Middle frontal gyrus (tissue), 1 donor: ENCODE measurements at regions not wholly inside any gene's neighbourhood (a gene's known extent, or its start where the extent isn't known, plus 50 kb on each side); places are given as distances from the start of the nearest gene placed in this dataset.

ENCODE experiments used
- DNase-seq: peaks from one replicate; pipeline ENCODE4 v3.0.0-alpha.2; 2015; ENCODE audit warnings: low spot score; ENCODE audit errors: extremely low spot score

GRCh38 chr10:1923586-1923985 is 186.3 kb upstream of the ADARB2 start:
- DNase-seq, result no peak

GRCh38 chr10:1920941-1921340 is 183.6 kb upstream of the ADARB2 start:
- no peak for DNase-seq

GRCh38 chr10:1920127-1920526 is 182.8 kb upstream of the ADARB2 start:
- DNase-seq, result no peak

- DNase-seq, result no peak
These were observed 174.4 kb upstream of the ADARB2 start for GRCh38 chr10:1911771-1912170.

- DNase-seq, result no peak
These were observed 166.7 kb upstream of the ADARB2 start for GRCh38 chr10:1903982-1904381.

- DNase-seq, result no peak
These were observed 158.8 kb upstream of the ADARB2 start for GRCh38 chr10:1896153-1896552.

GRCh38 chr10:1895691-1896090 is 158.4 kb upstream of the ADARB2 start:
- DNase-seq, result no peak

GRCh38 chr10:1894912-1895311 is 157.6 kb upstream of the ADARB2 start:
- DNase-seq, result no peak

GRCh38 chr10:1893941-1894340 is 156.6 kb upstream of the ADARB2 start:
- DNase-seq, result no peak

GRCh38 chr10:1886039-1886438 is 148.7 kb upstream of the ADARB2 start:
- no peak for DNase-seq

- DNase-seq, result no peak
These were observed 145.4 kb upstream of the ADARB2 start for GRCh38 chr10:1882728-1883127.

GRCh38 chr10:1882180-1882579 is 144.9 kb upstream of the ADARB2 start:
- no peak for DNase-seq

GRCh38 chr10:1881636-1882035 is 144.3 kb upstream of the ADARB2 start:
- no peak for DNase-seq

GRCh38 chr10:1874533-1874932 is 137.2 kb upstream of the ADARB2 start:
- no peak for DNase-seq

GRCh38 chr10:1873661-1874315 is 136.5 kb upstream of the ADARB2 start:
- DNase-seq, result no peak

- peak; percentile 40 for DNase-seq
These were observed 134.9 kb upstream of the ADARB2 start for GRCh38 chr10:1872151-1872726.

GRCh38 chr10:1870491-1870890 is 133.2 kb upstream of the ADARB2 start:
- DNase-seq, result no peak

GRCh38 chr10:1869861-1870260 is 132.5 kb upstream of the ADARB2 start:
- no peak for DNase-seq

GRCh38 chr10:1860351-1860750 is 123.0 kb upstream of the ADARB2 start:
- no peak for DNase-seq

- no peak for DNase-seq
These were observed 121.2 kb upstream of the ADARB2 start for GRCh38 chr10:1858547-1858946.

- DNase-seq, result no peak
These were observed 120.7 kb upstream of the ADARB2 start for GRCh38 chr10:1858048-1858447.

GRCh38 chr10:1855911-1856310 is 118.6 kb upstream of the ADARB2 start:
- no peak for DNase-seq

GRCh38 chr10:1854271-1854670 is 116.9 kb upstream of the ADARB2 start:
- DNase-seq, result no peak
